Stimulated activated effector memory CD8-positive, alpha-beta T cell treated with anti-CD3 and anti-CD28 coated beads, Interleukin-12 subunit alpha, Interleukin-12 subunit beta, amount 100 ng/mL, for 72 hours (primary cell): ENCODE measurements at regions not wholly inside any gene's neighbourhood (a gene's known extent, or its start where the extent isn't known, plus 50 kb on each side); places are given as distances from the start of the nearest gene placed in this dataset.
"Not testable (repeated sequence)": the region's sequence is repeated elsewhere in the genome, so short reads cannot be mapped to it uniquely, and the experiment has no call there.

Experiments used
- ATAC-seq: fragments of 150-1000 bp; cut with Tn5 transposase; 2 replicates; pipeline ENCODE4 v1.10.0; 2021
- DNase-seq, 2 donors: peaks; one replicate each; pipeline ENCODE4 v3.0.0; 2021 to 2022; ENCODE audit warnings: low spot score in 2 of 2
- H3K27ac Mint-ChIP-seq: one replicate; pipeline ENCODE4 v1.8.0; 2022; ENCODE audit warnings: mild to moderate bottlenecking, mixed read lengths
- H3K36me3 Mint-ChIP-seq: one replicate; pipeline ENCODE4 v1.8.0; 2022; ENCODE audit warnings: mild to moderate bottlenecking, mixed read lengths
- H3K4me1 Mint-ChIP-seq: one replicate; pipeline ENCODE4 v1.8.0; 2022; ENCODE audit warnings: mixed read lengths
- H3K4me3 Mint-ChIP-seq: one replicate; pipeline ENCODE4 v1.8.0; 2022; ENCODE audit warnings: mild to moderate bottlenecking, mixed read lengths
- H3K9me3 Mint-ChIP-seq: one replicate; pipeline ENCODE4 v1.8.0; 2022; ENCODE audit warnings: mixed read lengths

DNA sequence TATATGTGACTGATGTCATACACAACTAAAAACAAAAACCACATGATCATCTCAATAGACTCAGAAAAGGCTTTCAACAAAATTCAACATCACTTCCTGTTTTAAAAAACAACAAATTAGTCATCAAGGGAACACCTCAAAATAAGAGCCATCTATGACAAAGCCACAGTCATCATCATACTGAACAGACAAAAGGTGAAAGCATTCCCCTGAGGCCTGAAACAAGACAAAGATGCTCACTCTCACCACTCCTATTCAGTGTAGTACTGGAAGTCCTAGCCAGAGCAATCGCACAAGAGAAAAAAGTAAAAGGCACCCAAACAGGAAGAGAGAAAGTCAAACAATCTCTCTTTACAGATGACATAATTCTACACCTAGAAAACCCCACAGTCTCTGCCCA is 893.5 kb upstream of the EDIL3 start:
- ATAC-seq (peak; percentile 47), DNase-seq (no peak)
- Mint-ChIP-seq H3K4me1 (no peaks in the 10 kb centered on the region), H3K27ac (no peak overlapping the region), H3K4me3 (no peak overlapping the region), H3K36me3 (no peaks in the 10 kb centered on the region), H3K9me3 (peaks cover 7% of the 10 kb centered on the region)

DNA sequence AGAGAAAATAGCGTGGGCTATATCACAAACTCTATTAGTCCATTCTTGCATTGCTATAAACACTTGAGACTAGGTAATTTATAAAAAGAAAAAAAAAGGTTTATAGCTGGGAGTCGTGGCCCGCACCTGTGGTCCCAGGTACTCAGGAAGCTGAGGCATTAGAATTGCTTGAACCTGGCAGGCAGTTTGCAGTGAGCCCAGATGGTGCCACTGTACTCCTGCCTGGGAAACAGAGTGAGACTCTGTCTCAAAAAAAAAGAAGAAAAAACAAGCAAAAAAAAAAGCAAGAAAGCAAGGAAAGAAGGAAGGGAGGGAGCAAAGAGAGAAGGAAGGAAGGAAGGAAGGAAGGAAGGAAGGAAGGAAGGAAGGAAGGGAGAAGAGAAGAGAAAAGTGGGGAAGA is 904.2 kb upstream of the EDIL3 start:
- no peak for ATAC-seq
- H3K36me3 Mint-ChIP-seq: no peaks in the 10 kb centered on the region
- H3K4me1 Mint-ChIP-seq: no peaks in the 10 kb centered on the region
- H3K4me3 Mint-ChIP-seq: no peak overlapping the region
- H3K27ac Mint-ChIP-seq: no peak overlapping the region
- peaks cover 7% of the 10 kb centered on the region for H3K9me3 Mint-ChIP-seq
- DNase-seq: no peak

DNA sequence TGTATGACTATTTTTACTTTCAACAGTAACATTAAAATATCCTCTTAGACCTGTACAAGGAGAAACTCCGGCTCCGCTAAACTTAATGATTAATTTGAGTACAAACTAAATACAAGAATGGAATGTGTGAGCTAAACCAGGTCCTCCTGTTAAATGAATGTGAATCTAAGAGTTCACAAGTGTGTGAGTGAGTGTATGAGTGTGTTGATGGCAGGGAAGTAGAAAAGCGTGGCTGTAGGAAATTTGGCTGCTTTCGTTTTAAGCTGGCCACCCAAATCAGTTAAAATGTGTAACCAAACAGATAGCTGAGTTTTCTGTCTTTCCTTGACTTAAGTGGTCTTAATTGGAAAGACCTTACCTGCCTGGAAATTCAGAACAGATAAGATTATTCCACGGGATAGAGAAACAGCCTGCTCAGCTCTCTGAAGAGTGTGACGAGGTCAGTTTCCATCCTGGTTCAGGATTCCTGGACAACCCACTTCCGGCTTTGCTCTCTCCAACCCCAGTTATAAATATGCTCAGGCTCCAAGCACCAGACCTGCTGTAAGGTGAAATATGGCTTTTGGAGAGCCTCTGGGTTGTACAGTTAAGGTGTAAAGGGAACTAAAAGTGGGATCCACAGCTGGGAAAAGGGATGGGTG is 908.6 kb upstream of the EDIL3 start:
- Mint-ChIP-seq H3K27ac (no peak overlapping the region), H3K36me3 (no peaks in the 10 kb centered on the region), H3K9me3 (peaks cover 10% of the 10 kb centered on the region), H3K4me1 (no peaks in the 10 kb centered on the region), H3K4me3 (no peak overlapping the region)
- ATAC-seq (no peak), DNase-seq (no peak)

DNA sequence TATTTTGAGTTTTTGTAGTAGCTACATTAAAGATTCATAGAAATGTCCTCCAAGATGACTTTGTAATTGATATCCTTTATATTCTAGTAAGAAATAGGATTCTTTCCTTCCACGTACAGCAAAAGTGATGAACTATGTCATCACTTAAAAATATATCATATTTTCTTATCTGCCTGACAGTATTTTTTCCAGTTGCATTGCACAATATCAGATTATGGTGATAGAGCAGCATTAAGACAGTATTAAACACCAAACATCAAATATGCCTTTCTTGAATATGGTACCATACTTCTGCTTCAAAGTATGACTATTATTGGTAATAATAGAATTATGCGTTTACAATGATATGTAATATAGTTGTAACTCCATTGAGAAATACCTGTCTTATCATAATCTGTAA is 919.8 kb upstream of the EDIL3 start:
- no peak overlapping the region for H3K27ac Mint-ChIP-seq
- H3K4me1 Mint-ChIP-seq: no peaks in the 10 kb centered on the region
- H3K4me3 Mint-ChIP-seq: no peak overlapping the region
- H3K36me3 Mint-ChIP-seq: no peaks in the 10 kb centered on the region
- ATAC-seq (no peak), DNase-seq (no peak)
- peaks cover 10% of the 10 kb centered on the region for H3K9me3 Mint-ChIP-seq

DNA sequence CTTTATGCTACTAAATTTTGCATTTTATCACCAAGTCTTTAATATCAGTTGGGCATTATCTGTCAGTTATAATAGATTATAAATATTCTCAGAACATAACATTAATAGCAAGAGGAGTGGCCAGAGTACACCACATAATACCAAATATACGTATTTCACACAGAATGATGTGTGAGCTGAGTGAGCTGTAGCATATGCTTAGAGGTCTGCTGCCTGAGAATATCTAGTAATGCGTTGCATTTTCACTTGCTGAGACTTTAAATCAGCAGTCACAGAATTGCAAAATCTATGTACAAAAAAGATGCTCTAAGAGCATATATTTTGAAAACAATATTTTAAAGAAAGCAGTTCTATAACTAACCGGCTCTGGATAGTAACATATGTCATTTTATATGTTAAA is 921.1 kb upstream of the EDIL3 start:
- Mint-ChIP-seq H3K9me3 (peaks cover 10% of the 10 kb centered on the region), H3K36me3 (no peaks in the 10 kb centered on the region), H3K4me3 (no peak overlapping the region), H3K4me1 (no peaks in the 10 kb centered on the region), H3K27ac (no peak overlapping the region)
- ATAC-seq (no peak), DNase-seq (no peak)

DNA sequence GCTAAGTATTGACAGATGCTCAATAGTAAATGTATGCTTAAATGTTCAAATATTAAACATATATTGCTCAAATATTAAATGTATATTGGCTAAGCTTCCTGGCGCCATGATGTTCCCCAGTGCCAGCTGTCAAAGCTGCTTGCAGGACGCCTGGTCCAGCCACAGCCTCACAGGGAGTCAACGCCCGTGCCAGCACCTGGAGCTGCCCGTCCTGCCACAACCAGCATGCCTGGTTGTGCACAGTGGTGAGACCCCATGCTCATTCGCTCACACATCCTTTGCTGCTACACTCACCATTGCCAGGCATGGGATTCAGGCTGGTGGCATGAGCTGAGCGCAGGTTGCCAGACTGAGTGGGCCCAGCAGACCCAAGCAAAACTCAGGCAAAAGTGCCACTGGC is 926.9 kb upstream of the EDIL3 start:
- Mint-ChIP-seq H3K36me3 (no peaks in the 10 kb centered on the region), H3K9me3 (peaks cover 6% of the 10 kb centered on the region)

DNA sequence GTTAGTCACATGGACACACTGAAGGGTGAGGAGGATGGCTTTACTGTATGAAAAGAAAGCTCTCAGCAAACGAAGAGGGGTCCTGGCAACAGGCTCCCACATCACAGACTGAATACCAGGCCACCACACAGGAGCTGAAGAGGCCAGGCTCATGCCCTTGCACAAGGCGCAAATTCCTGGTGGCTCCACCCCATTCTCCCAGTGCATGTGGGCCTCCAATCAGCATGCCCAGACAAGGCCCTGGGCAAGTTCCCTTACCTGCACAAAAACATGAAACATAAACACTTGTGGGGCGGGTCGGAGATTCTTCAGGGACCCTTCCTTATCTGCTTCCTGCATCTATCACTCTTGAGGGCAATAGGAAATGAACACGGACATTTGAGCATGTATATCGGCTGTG is 935.8 kb upstream of the EDIL3 start:
- H3K9me3 Mint-ChIP-seq: peaks cover 3% of the 10 kb centered on the region
- no peak overlapping the region for H3K27ac Mint-ChIP-seq
- ATAC-seq (no peak), DNase-seq (no peak)
- no peaks in the 10 kb centered on the region for H3K4me1 Mint-ChIP-seq
- H3K36me3 Mint-ChIP-seq: no peaks in the 10 kb centered on the region
- no peak overlapping the region for H3K4me3 Mint-ChIP-seq

More for the DNA sequence above, 926.9 kb upstream of the EDIL3 start:
- Mint-ChIP-seq H3K27ac (no peak overlapping the region), H3K4me1 (no peaks in the 10 kb centered on the region), H3K4me3 (no peak overlapping the region)
- DNase-seq (no peak), ATAC-seq (peak; percentile 19)

DNA sequence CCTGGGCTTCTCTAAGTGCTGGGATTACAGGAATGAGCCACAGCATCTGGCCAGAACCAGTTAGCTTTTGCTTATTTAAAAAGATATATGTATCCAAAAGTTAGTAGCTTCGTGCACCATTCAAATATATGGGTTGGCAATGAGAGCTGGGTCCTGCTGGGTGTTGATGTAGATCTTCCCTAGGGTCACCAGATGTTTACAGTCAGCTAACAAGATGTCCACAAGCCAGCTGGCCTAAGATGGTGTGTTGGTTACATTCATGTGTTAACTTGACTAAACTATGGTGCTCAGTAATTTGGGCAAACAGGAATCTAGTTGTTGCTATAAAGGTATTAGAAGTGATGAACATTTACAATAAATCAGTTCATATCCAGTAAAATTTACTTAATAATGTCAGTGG is 948.6 kb upstream of the EDIL3 start:
- H3K9me3 Mint-ChIP-seq: peaks cover 19% of the 10 kb centered on the region

DNA sequence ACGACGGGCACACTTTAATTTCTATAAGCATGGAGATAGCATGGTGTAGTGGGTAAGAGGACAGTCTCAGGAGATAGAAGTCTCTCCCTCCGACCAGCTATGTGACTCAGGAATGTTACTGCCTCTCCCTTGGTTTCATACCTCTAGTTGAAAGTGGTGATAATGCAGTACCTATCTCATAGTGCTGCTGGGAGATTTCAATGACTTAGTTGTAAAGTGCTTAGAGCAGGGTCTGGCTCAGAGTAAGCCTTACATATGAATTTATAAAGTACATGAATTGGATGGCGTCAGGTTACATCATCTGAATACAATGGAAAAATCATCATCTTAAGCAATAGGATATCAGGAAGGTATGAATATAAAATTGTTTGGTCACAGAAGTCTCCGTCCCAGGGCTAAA is 952.8 kb upstream of the EDIL3 start:
- Mint-ChIP-seq H3K4me1 (no peaks in the 10 kb centered on the region), H3K27ac (no peak overlapping the region), H3K36me3 (no peaks in the 10 kb centered on the region), H3K9me3 (peaks cover 14% of the 10 kb centered on the region), H3K4me3 (no peak overlapping the region)
- no peak for ATAC-seq
- no peak for DNase-seq

More for the DNA sequence above, 948.6 kb upstream of the EDIL3 start:
- DNase-seq (no peak), ATAC-seq (no peak)
- no peaks in the 10 kb centered on the region for H3K36me3 Mint-ChIP-seq
- no peaks in the 10 kb centered on the region for H3K4me1 Mint-ChIP-seq
- no peak overlapping the region for H3K4me3 Mint-ChIP-seq
- no peak overlapping the region for H3K27ac Mint-ChIP-seq

DNA sequence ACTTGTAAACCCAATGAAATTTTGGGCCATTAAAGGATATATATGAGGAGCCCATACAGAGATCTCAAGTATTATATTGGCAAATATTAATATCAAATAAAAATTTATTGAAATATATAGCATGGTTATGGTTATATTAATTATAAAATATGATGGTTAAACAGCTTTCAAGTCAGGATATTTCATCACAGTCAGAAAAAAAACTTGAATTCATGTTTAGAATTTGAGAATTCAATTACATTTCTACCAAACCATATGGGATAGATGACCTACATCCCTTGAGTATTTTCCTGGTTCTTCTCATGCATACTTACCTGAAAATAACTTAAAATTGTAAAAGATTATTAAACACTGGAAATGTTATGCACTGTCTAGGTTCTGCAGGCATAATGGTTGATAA is 956.1 kb upstream of the EDIL3 start:
- ATAC-seq: no peak
- no peak for DNase-seq
- H3K4me1 Mint-ChIP-seq: no peaks in the 10 kb centered on the region
- no peaks in the 10 kb centered on the region for H3K36me3 Mint-ChIP-seq
- H3K27ac Mint-ChIP-seq: no peak overlapping the region
- no peak overlapping the region for H3K4me3 Mint-ChIP-seq
- H3K9me3 Mint-ChIP-seq: peaks cover 23% of the 10 kb centered on the region

DNA sequence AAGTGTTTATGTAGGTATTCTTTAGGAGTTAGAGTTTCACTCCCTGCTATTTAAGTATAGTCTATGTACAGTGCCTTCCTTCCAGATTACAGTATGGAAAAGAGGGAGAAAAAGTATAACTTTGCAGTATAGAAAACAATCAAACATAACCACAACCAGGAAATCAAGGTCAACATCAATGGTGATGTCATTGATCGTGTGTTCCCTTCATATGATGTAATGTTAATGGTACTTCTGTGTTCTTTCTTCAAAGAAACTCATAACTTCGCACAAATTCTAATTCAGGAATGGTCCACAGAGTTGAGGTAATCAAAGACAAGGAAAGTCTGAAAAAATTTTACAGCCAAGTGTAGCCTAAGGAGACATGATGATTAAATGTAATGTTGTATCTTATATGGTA is 961.1 kb upstream of the EDIL3 start:
- no peaks in the 10 kb centered on the region for H3K36me3 Mint-ChIP-seq
- H3K9me3 Mint-ChIP-seq: peaks cover 11% of the 10 kb centered on the region
- DNase-seq (no peak), ATAC-seq (no peak)
- no peak overlapping the region for H3K27ac Mint-ChIP-seq
- no peaks in the 10 kb centered on the region for H3K4me1 Mint-ChIP-seq
- no peak overlapping the region for H3K4me3 Mint-ChIP-seq

DNA sequence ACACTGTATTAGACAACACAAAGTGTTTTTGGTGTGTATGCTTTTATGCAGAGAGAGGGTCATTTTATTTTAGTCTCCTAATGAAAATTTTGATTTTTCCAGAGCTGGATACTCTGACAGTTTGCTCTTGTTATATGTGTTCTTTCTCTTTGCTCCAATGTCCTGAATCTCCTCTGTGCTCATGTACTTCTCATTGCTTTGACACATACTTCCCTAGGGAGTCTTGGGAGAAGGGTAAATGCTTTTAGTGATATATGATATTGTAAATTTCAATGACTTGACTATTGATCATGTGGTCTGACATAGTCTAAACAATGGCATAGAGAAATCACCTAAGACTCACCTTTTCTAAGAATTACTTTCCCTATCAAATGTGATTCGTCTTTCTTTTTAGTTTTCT is 972.6 kb upstream of the EDIL3 start:
- ATAC-seq: no peak
- H3K27ac Mint-ChIP-seq: no peak overlapping the region
- no peak overlapping the region for H3K4me3 Mint-ChIP-seq
- H3K4me1 Mint-ChIP-seq: no peaks in the 10 kb centered on the region
- no peaks in the 10 kb centered on the region for H3K36me3 Mint-ChIP-seq
- peaks cover 5% of the 10 kb centered on the region for H3K9me3 Mint-ChIP-seq
- DNase-seq: no peak

DNA sequence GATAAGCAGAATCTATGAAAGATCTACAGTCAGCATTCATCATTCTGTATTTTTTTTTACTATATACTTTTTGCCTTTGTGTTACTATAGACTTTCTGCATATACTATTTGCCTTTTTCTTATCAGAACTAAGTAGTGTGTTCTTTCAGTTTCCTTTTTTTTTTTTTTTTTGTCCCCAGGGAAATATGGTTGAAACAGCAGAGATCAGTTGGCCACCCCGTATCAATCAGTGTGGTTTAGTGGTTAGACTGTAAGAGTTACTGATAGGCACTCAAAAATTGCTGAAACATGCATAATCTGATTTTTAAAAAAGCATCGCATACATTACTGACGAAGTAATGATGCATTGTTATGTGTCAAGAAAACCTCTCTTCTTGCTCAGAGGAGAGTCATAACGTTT is 990.8 kb upstream of the EDIL3 start:
- DNase-seq (no peak), ATAC-seq (no peak)
- Mint-ChIP-seq H3K9me3 (no peaks in the 10 kb centered on the region), H3K36me3 (no peaks in the 10 kb centered on the region), H3K27ac (no peak overlapping the region), H3K4me1 (no peaks in the 10 kb centered on the region), H3K4me3 (no peak overlapping the region)

DNA sequence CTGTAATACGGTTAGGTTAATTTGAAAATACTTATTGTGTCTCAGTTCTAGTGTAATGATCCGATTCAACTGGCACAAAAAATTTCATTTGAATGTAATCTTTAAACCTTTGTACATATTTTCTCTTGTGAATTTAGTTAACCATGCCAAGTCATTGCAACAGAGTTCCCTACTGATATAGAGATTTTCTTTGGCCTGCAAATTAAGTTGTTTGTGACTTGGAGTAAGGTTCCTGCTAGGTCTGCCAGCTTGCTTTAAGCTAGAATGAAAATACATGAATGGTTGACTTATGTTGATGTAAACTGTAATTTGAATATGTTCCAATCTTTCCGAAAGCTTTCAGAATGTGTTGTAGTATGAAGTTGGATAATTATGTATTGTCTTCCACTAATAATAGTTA is 1004.1 kb upstream of the EDIL3 start:
- Mint-ChIP-seq H3K4me3 (no peak overlapping the region), H3K36me3 (no peaks in the 10 kb centered on the region), H3K4me1 (no peaks in the 10 kb centered on the region), H3K27ac (no peak overlapping the region), H3K9me3 (peaks cover 13% of the 10 kb centered on the region)
- DNase-seq (no peak), ATAC-seq (no peak)

DNA sequence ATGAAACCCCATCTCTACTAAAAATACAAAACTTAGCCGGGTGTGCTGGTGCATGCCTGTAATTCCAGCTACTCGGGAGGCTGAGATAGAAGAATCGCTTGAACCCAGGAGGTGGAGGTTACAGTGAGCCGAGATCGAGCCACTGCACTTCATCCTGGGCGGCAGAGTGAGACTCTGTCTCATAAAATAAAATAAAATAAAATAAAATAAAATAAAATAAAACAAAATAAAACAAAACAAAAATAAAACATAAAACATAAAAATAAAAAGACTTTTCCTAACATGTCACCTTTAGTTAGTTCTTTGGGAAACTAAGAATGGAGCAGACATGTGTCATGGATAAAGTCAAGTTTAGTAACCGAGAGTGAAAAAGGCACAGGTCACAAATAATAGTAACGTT is 1007.6 kb upstream of the EDIL3 start:
- not testable (repeated sequence) for H3K27ac Mint-ChIP-seq, H3K36me3 Mint-ChIP-seq, H3K4me1 Mint-ChIP-seq, DNase-seq, H3K4me3 Mint-ChIP-seq, H3K9me3 Mint-ChIP-seq, ATAC-seq

DNA sequence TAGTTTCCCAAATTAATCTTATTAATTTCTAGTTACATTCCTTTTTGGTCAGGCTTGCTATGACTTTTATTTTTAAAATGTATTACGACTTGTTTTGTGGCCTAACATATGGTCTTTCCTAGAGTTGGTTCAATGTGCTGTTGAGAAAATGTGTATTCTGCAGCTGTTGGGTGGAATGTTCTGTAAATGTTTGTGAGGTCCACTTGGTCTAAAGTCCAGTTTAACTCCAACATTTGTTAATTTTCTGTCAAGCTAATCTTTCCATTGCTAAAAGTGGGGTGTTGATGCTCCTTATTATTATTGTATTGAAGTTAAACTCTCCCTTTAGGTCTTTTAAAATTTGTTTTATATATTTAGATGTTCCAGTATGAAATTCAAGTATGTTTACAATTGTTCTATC is 1010.8 kb upstream of the EDIL3 start:
- DNase-seq (no peak), ATAC-seq (no peak)
- Mint-ChIP-seq H3K9me3 (peaks cover 6% of the 10 kb centered on the region), H3K4me3 (no peak overlapping the region), H3K36me3 (no peaks in the 10 kb centered on the region), H3K27ac (no peak overlapping the region), H3K4me1 (no peaks in the 10 kb centered on the region)

DNA sequence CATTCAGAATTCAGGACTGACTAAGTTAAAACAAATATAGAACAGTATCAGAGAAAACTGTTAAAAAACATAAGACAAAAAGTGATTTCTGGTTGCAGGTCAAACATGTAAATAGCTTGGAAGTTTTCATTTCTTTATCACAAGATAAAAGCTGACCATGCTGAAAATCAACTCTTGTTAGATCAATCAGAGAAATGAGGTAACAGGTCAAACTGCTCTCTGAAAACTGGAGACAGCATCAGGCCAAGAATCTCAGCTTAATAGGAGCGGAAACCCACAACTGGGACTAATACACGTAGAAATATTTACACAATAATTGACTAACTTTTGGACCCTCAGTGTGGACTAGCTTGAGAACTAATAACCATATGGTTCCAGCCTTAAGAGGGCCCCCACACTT is 1012.8 kb upstream of the EDIL3 start:
- ATAC-seq: no peak
- no peak for DNase-seq
- Mint-ChIP-seq H3K27ac (no peak overlapping the region), H3K4me1 (no peaks in the 10 kb centered on the region), H3K9me3 (peaks cover 6% of the 10 kb centered on the region), H3K36me3 (no peaks in the 10 kb centered on the region), H3K4me3 (no peak overlapping the region)
